GM23338 (cell line): ENCODE measurements at regions not wholly inside any gene's neighbourhood (a gene's known extent, or its start where the extent isn't known, plus 50 kb on each side); places are given as distances from the start of the nearest gene placed in this dataset.

Experiments used
- ATAC-seq: fragments of 200-7000 bp; cut with Tn5 transposase; 3 replicates; pipeline ENCODE4 v1.9.1; 2020
- DNase-seq: peaks from one replicate; pipeline ENCODE4 v3.0.0-alpha.2; 2015; ENCODE audit warnings: low spot score
- H2AFZ ChIP-seq: fragments of 200-600 bp; sonication (generic); 2 replicates; pipeline ENCODE4 v1.8.0; 2016; ENCODE audit warnings: antibody characterized with exemption, mild to moderate bottlenecking, moderate library complexity
- H3F3A ChIP-seq: fragments of 200-600 bp; sonication (generic); replicated peaks from 2 replicates; pipeline ENCODE4 v1.8.0; 2017; ENCODE audit warnings: antibody characterized with exemption, mixed run types, low read depth
- H3K27ac ChIP-seq: fragments of 200-600 bp; sonication (generic); 2 replicates; pipeline ENCODE4 v1.6.1; 2016; ENCODE audit warnings: low read depth
- H3K27me3 ChIP-seq: fragments of 200-600 bp; sonication (generic); 2 replicates; pipeline ENCODE4 v1.8.0; 2016; ENCODE audit warnings: mild to moderate bottlenecking, mixed run types, moderate library complexity; ENCODE audit not compliant: insufficient read depth
- H3K36me3 ChIP-seq: fragments of 200-600 bp; sonication (generic); 2 replicates; pipeline ENCODE4 v1.8.0; 2016; ENCODE audit warnings: mild to moderate bottlenecking; ENCODE audit not compliant: insufficient read depth
- H3K4me1 ChIP-seq: fragments of 200-600 bp; sonication (generic); 2 replicates; pipeline ENCODE4 v1.8.0; 2016; ENCODE audit warnings: mild to moderate bottlenecking, moderate library complexity; ENCODE audit not compliant: insufficient read depth
- H3K4me2 ChIP-seq: fragments of 200-600 bp; sonication (generic); 2 replicates; pipeline ENCODE4 v1.7.1; 2017; ENCODE audit warnings: mixed run types
- H3K4me3 ChIP-seq: fragments of 200-600 bp; sonication (generic); 2 replicates; pipeline ENCODE4 v1.6.1; 2016; ENCODE audit warnings: mixed run types
- H3K79me2 ChIP-seq: fragments of 200-600 bp; sonication (generic); replicated peaks from 2 replicates; pipeline ENCODE4 v1.8.0; 2017; ENCODE audit warnings: mild to moderate bottlenecking; ENCODE audit not compliant: insufficient read depth
- H3K9me2 ChIP-seq: fragments of 200-600 bp; sonication (generic); 2 replicates; pipeline ENCODE4 v1.8.0; 2017; ENCODE audit not compliant: insufficient read depth
- H4K20me1 ChIP-seq: fragments of 200-600 bp; sonication (generic); replicated peaks from 2 replicates; pipeline ENCODE4 v1.8.0; 2017; ENCODE audit warnings: mild to moderate bottlenecking; ENCODE audit not compliant: insufficient read depth
- H3K27ac Mint-ChIP-seq: 2 replicates; pipeline ENCODE4 v1.8.0; 2020; ENCODE audit warnings: inconsistent platforms, mild to moderate bottlenecking, moderate library complexity, mixed read lengths
- H3K27me3 Mint-ChIP-seq: 3 replicates; pipeline ENCODE4 v1.8.0; 2022; ENCODE audit warnings: low read depth, mild to moderate bottlenecking, moderate library complexity, mixed read lengths, inconsistent platforms; ENCODE audit not compliant: insufficient read depth, poor library complexity
- H3K36me3 Mint-ChIP-seq: 3 replicates; pipeline ENCODE4 v1.8.0; 2021; ENCODE audit warnings: low read depth, mild to moderate bottlenecking, inconsistent platforms, moderate library complexity, mixed read lengths
- H3K4me1 Mint-ChIP-seq: 3 replicates; pipeline ENCODE4 v1.8.0; 2020; ENCODE audit warnings: mild to moderate bottlenecking, inconsistent platforms, mixed read lengths
- H3K4me3 Mint-ChIP-seq: 3 replicates; pipeline ENCODE4 v1.8.0; 2021; ENCODE audit warnings: moderate library complexity, mild to moderate bottlenecking, inconsistent platforms, mixed read lengths
- H3K9me3 Mint-ChIP-seq: 3 replicates; pipeline ENCODE4 v1.8.0; 2020; ENCODE audit warnings: moderate library complexity, mild to moderate bottlenecking, inconsistent platforms, mixed read lengths
- CREB1 ChIP-seq: fragments of 250-450 bp; sonication (Bioruptor Pico); IDR thresholded peaks from 2 replicates; pipeline ENCODE4 v1.5.0; 2020; ENCODE audit warnings: low read depth, mild to moderate bottlenecking, moderate library complexity
- ETS1 ChIP-seq: IDR thresholded peaks from 2 replicates; pipeline ENCODE4 v1.6.1; 2016; ENCODE audit warnings: antibody characterized with exemption
- EZH2 ChIP-seq: fragments of 200-600 bp; sonication (generic); IDR thresholded peaks from one replicate; pipeline ENCODE4 v1.8.0; 2017; ENCODE audit warnings: antibody characterized with exemption, mild to moderate bottlenecking, low read depth; ENCODE audit not compliant: unreplicated experiment
- JUNB ChIP-seq: IDR thresholded peaks from one replicate; pipeline ENCODE4 v1.6.1; 2016; ENCODE audit warnings: antibody characterized with exemption; ENCODE audit not compliant: unreplicated experiment
- POLR2AphosphoS5 ChIP-seq: IDR thresholded peaks from 2 replicates; pipeline ENCODE4 v1.6.1; 2016; ENCODE audit warnings: antibody characterized with exemption, low read depth
- REST ChIP-seq: IDR thresholded peaks from one replicate; pipeline ENCODE4 v1.6.1; 2018; ENCODE audit warnings: antibody characterized with exemption; ENCODE audit not compliant: unreplicated experiment
- STAT1 ChIP-seq: IDR thresholded peaks from one replicate; pipeline ENCODE4 v1.6.1; 2016; ENCODE audit warnings: antibody characterized with exemption; ENCODE audit not compliant: unreplicated experiment
- ZNF114 ChIP-seq: fragments of 250-450 bp; sonication (Bioruptor Pico); IDR thresholded peaks from 2 replicates; pipeline ENCODE4 v1.5.0; 2020; ENCODE audit warnings: mild to moderate bottlenecking, moderate library complexity
- ZNF331 ChIP-seq: fragments of 250-450 bp; sonication (Bioruptor Pico); IDR thresholded peaks from 2 replicates; pipeline ENCODE4 v1.5.0; 2020; ENCODE audit warnings: low read depth, mild to moderate bottlenecking, moderate library complexity
- ZNF462 ChIP-seq: fragments of 250-450 bp; sonication (Bioruptor Pico); IDR thresholded peaks from 2 replicates; pipeline ENCODE4 v1.5.0; 2020; ENCODE audit warnings: mild to moderate bottlenecking, moderate library complexity
- TF ChIP-seq, protein P1 (sequence below), 2 experiments: fragments of 200-600 bp in 1 of 2; sonication (generic) in 1 of 2; conservative IDR thresholded peaks; 2 replicates each; pipeline versions ENCODE4 v1.5.1 to v1.6.1; 2016 to 2017; ENCODE audit warnings: antibody characterized with exemption in 2 of 2, low read depth in 2 of 2, mild to moderate bottlenecking in 2 of 2, moderate library complexity in 1 of 2

DNA sequence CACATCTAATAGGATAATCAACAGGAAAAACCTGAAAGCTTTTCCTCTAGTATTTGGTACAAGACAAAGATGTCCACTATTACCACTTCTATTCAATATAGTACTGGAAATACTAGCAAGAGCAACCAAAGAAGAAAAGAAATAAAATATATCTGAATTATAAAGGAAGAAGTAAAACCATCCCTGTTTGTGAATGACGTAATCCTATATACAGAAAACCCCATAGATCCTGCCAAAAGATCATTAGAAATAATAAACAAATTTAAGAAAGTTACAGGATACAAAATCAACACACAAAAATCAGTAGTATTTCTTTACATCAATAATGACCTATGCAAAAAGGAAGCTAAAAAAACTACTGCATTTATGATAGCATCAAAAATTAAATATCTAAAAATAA lies 1191.3 kb upstream of the C9orf72 start (continued):
- TF ChIP-seq CREB1 (no peak), ETS1 (no peak)

DNA sequence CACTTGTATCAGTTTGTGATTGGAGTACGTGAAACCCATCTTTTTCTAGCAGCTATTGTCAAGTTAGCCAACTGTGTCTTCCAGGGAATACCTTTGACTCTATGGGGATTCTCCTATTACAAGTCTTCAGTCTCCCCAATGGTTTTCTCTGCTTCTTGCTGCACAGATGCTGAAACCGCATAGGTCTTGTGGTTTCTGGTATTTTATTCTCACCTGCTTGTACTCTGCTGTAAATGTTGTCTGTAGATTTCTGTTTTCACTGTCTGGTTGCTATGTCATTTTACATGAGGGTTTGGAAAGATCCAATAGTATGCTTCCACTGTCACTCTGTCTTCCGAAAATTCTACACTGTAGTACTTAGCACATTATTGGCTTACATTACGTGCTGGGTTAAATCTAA lies 1196.9 kb upstream of the C9orf72 start:
- H3K9me2 ChIP-seq: no peaks in the 10 kb centered on the region
- no peaks in the 10 kb centered on the region for H3F3A ChIP-seq
- H3K36me3 ChIP-seq: no peaks in the 10 kb centered on the region
- no peaks in the 10 kb centered on the region for H3K27me3 ChIP-seq
- H3K27ac ChIP-seq: no peak overlapping the region
- Mint-ChIP-seq H3K4me1 (peaks cover 16% of the 10 kb centered on the region; the same call in 2 of the 3 replicates), H3K27me3 (peaks cover 2% of the 10 kb centered on the region), H3K9me3 (no peaks in the 10 kb centered on the region), H3K4me3 (no peak overlapping the region), H3K36me3 (no peaks in the 10 kb centered on the region; the same call in 2 of the 3 replicates), H3K27ac (no peak overlapping the region)
- peaks cover 3% of the 10 kb centered on the region; the same call in 1 of the 2 replicates for H3K4me1 ChIP-seq
- H4K20me1 ChIP-seq: no peaks in the 10 kb centered on the region
- no peak overlapping the region for H2AFZ ChIP-seq
- no peak for TF ChIP-seq POLR2AphosphoS5
- no peak for TF ChIP-seq EZH2
- TF ChIP-seq, protein P1, sequence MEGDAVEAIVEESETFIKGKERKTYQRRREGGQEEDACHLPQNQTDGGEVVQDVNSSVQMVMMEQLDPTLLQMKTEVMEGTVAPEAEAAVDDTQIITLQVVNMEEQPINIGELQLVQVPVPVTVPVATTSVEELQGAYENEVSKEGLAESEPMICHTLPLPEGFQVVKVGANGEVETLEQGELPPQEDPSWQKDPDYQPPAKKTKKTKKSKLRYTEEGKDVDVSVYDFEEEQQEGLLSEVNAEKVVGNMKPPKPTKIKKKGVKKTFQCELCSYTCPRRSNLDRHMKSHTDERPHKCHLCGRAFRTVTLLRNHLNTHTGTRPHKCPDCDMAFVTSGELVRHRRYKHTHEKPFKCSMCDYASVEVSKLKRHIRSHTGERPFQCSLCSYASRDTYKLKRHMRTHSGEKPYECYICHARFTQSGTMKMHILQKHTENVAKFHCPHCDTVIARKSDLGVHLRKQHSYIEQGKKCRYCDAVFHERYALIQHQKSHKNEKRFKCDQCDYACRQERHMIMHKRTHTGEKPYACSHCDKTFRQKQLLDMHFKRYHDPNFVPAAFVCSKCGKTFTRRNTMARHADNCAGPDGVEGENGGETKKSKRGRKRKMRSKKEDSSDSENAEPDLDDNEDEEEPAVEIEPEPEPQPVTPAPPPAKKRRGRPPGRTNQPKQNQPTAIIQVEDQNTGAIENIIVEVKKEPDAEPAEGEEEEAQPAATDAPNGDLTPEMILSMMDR (conservative IDR thresholded peaks at IDR 0.05; ENCODE audit: low read depth in 2 of 2): no peak
- no peak for TF ChIP-seq ZNF462 (CRISPR knock-in tag)
- no peak for TF ChIP-seq ZNF331 (CRISPR knock-in tag)
- no peak for TF ChIP-seq CREB1
- TF ChIP-seq REST: no peak
- no peak for TF ChIP-seq JUNB
- TF ChIP-seq STAT1: no peak
- no peak for TF ChIP-seq ZNF114 (CRISPR knock-in tag)
- no peak for ATAC-seq
- H3K4me3 ChIP-seq: no peak overlapping the region
- DNase-seq: no peak
- no peaks in the 10 kb centered on the region for H3K79me2 ChIP-seq
- H3K4me2 ChIP-seq: no peak overlapping the region
